NCI-H345 treated with DMSO at 0.1 percent for 48 hours (cell line): ENCODE measurements at regions not wholly inside any gene's neighbourhood (a gene's known extent, or its start where the extent isn't known, plus 50 kb on each side); places are given as distances from the start of the nearest gene placed in this dataset.

ENCODE experiments used
- DNase-seq: peaks from one replicate; lab custom pipeline; 2025; ENCODE audit not compliant: unreplicated experiment; lab: John Stamatoyannopoulos, UW

- DNase-seq, result no peak
Observed at GRCh38 chrX:30156880-30157560, 58.3 kb upstream of the MAGEB2 start.

- DNase-seq, result no peak
Observed at GRCh38 chrX:30161043-30161442, 54.3 kb upstream of the MAGEB2 start.
